GM18861 (cell line): ENCODE measurements at regions not wholly inside any gene's neighbourhood (a gene's known extent, or its start where the extent isn't known, plus 50 kb on each side); places are given as distances from the start of the nearest gene placed in this dataset.
A peak's percentile ranks its signal among the peaks of the same experiment; 100 is the strongest.

Experiments
- ATAC-seq: cut with Tn5 transposase; IDR thresholded peaks from one replicate; pipeline ENCODE4 v1.9.1; 2021; ENCODE audit not compliant: unreplicated experiment

DNA sequence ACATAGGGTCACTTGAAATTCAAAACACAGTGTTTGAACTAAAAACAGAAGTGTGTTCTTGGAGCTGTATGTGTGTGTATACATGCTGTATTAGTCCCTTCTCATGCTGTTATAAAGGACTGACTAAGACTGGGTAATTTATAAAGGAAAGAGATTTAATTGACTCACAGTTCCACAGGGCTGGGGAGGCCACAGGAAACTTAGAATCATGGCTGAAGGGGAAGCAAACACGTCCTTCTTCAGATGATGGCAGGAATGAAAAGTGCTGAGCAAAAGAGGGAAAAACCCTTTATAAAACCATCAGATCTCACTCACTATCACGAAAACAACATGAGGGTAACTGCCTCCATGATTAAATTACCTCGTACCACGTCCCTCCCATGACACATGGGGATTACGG lies 224.1 kb downstream of the BCAT1 start:
- ATAC-seq, result no peak

DNA sequence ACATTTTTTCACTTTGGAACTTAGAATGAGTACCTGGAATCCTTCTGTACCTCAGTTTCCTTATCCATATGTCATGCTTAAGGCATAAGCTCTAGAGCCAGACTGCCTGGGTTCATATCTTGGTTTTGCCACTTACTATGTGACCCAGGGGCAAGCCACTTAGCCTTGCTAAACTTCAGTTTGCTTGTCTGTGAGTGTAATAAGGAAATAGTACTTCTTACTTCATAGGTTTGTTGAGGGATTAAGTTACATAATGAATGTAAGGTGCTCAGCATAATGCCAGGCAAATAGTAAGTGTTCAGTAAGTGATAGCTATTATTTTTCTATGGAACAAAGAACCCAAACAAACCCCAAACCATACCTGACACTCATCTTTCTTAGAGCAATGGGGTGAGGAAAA lies 225.1 kb downstream of the BCAT1 start:
- no peak for ATAC-seq

DNA sequence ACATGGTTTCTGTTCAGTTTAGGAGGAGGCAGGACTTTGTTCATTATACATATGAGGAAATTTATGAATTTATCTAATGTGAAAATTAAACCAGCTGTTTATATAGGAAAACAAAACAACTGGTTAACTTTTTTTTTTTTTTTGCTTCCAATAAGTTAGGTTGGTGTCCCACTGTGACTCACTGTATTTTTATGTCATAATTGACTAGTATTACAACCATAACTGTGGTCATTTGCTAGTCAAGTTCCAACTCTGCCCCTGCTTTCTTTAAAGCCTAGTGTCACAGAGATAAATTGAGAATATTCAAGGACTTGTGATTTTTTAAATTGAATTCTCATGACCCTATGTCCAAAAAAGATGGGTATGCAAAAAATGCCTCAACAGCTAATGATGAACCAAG lies 227.7 kb downstream of the BCAT1 start:
- ATAC-seq, result no peak

DNA sequence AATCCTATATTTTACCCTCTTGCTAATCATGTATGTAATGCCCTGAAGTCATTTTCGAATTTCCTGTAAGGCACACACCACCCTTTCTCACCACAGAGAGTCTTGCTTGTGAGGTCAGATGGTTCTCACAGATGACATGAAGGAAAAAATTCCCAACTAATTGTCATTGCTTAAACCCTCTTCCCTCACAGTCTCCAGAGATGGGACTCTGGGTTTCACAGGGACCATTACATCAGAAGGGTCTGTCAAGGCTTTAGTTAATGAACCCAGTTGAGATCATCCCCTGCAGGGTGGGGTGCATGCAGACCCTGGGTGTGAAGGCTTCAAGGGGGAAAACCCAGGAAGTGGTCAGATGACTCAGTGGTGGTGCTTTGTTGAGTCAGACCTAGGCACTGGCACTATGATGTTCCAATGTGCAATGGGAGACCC lies 229.6 kb downstream of the BCAT1 start:
- peak; percentile 88 for ATAC-seq

DNA sequence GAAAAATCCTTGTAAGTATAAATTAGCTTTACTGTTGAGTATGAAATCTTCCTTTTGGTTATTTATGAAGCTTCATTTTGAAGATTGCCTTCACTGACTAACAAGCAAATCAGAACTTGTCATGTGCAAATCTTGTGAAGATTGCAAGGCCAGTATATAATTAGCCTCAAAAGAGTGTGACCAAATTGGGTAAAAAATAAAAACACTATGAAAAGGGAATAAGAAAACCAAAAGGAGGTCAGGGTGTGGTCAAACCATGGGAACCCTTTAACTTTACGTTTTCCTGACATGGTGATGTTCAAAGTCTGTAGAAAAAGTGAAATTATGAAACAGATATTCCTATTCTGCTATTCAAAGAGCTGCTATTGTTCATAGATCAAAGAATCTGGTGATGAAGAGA lies 230.3 kb downstream of the BCAT1 start:
- no peak for ATAC-seq

DNA sequence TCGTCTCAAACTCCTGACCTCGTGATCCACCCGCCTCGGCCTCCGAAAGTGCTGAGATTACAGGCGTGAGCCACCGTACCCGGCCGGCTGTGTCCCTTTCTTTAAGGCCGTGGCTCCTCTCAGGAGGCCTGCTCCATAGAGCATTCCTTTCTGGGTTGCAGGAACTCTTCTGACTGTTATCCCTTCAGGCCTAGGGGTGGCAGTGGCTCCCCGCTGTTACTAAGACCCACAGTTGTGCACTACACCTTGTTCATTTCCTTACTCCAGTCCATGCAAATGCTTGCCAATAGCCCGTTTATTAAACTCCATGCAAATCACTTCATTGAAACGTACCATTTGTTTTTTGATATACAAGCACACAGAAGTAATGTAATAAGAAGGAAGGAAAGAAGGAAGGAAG lies 234.7 kb downstream of the BCAT1 start:
- ATAC-seq, result no peak

DNA sequence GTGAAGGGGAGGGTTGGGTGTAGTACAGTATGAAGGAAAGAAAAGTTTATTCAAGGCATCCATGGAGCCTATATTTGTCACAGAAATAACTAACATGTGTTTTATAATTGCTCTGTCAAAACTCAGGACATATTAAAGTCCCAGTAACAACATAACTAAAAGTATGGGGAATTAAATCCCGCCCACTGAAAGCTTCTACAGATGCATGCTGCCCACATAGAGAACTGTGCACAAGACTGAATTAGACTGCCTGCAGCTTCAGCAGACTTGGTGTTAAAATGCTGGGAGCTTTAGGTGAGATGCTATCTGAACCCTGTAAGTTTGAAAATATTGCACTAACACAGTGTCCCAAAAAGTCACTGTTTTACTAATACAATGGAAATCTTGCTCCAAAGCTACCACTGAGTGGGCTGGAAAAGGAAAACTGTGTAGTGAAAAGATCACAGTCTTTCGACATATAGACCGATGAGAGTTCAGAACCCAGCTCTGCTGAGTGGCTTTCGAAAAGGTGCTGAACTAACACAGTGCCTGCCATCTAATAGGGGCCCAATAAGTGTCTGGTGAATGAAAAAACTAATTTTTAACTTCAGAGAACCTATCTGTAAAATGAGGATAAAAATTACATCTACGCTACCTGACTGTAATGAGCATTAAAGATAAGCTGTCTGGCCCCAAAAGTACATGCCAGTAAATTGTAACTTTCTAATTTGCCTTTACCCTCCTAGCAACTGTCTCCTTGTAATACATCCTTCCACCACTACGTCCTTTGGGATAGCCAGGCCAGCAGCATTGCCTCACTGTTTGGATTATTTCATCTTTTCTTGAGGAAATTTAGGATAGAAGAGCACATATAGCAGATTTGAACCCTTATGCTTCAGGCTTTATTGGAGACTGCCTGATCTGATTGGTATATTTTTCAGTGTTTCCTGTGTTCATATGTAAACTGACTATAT lies 237.6 kb downstream of the BCAT1 start:
- no peak for ATAC-seq

DNA sequence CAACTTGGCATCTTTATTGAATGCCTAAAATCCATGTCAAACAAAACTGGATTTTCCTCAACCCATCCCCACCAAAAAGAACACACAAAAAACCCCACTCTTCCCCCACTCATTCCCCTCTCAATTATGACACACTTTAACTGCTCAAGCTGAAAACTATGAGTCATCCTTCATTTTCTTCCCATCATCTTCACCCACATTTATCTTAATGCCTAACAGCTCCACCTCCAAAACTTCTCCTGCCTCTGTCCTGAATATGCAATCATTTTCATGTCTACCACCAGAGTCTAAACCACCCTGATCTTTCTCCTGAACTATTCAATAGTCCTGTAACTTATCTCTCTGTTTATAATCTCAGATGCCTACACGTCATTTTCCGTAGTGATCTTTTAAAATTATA lies 239.7 kb downstream of the BCAT1 start:
- no peak for ATAC-seq

DNA sequence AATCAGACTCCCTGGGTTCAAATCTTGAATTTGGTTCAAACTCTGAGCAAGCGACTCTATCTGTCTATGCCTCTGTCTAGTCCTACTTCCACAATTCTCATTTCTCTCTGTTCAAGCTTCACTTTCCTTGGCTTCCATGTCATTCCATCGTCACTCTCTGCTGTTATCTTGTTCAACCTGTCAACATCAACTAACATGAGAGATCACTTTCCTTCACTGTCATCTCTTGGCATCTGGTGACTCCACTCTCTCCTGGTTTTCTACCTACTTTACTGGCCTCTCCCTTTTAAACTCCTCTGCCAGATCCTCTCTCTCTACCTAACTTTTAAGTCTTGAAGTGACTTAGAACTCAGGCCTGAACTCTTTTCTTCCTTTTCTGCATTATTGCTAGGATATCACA lies 240.2 kb downstream of the BCAT1 start:
- no peak for ATAC-seq

DNA sequence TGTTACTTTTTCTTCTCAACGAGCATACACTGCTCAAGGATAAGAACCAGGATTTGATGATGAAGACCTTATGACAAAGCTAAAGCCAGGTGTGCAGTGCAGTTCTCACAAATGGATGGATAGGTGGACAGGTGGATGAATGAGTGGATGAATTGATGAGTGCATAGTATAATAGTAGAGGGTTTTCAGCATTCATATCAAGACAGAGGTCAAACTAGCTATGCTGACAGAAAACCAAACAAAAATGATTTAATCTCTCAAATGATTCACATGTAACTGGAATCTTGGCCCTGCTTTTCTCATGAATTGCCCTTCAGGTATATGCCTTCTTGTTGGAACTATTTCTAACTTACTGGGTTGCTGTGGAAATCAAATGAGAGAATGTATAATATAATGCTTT lies 240.9 kb downstream of the BCAT1 start:
- no peak for ATAC-seq

DNA sequence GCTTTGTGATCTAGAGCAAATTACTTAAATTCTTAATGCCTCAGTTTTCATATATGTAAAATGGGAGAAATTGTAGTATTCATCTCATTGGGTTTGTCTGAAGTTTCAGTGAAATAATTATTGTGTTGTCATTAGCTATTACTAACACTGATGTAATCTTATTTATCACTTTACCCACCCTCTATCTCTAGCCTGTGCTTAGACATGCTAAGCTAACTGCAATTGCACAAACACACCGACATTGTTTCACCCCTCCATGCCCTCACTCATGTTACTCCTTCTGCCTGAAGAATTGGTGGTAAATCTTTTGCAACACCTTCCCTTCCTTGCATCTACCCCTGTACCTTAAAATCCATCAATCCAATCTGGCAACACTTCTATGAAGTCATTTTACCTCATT lies 241.6 kb downstream of the BCAT1 start:
- no peak for ATAC-seq

DNA sequence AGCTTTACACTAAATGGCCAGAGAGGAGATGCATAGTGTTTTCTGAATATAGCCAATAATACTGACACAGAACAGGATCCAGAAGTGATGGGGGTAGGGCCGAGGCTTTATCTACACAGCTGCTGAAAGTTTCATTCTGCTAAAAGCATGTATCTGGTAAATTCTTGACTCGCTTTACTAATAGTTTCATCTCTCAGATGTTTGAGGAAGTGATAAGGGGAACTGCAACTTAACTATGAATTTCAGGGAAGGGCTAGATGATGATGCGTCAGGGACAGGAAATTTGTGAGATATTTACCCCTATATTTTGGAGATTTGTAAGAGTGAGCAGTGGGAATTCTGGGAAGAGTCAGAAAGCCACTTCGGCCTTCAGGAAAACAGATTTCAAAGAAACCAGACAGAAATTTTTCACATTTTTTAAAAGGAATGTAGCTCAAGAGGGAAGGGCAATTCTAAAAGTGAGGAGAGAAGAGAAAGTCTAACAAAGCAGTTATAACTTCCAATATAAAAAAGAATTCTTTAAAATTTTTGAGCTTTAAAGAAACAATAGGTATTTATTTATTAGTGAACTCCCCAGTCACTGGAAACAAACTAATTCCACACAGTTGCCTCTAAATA lies 243.1 kb downstream of the BCAT1 start:
- peak; percentile 99 for ATAC-seq

DNA sequence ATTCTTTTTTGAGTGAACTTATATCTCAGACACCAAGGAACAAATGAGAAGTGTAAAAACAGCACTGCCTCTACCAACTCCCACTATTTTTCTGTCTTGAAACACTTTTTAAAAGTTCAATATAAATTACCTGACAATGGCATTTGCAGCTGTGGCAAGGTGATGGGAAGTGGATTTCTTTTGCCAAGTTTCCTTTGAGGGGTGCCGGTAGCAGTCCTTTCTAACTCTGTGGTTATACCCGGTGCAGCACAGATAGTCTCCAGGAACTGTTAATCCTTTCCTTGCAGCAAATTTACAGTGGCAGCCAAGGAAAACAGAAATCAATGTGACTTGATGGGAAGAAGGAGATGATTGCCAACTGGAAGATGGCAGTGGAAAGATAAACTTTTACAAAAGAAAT lies 243.7 kb downstream of the BCAT1 start:
- ATAC-seq, result no peak

DNA sequence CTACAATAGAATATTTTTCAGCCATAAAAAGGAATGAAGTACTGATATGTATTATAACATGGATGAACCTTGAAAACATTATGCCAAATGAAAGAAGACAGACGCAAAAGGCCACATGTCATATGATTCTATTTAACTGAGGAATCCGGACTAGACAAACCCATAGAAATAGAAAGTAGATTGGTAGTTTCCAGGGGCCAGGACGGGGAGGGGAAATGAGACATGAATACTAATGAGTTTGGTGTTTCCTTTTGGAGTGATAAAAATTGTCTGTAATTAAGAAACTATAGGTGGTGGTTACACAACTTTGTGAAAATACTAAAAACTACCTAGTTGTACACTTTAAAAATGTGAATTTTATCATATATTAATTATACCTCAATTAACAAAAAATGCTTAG lies 247.6 kb downstream of the BCAT1 start:
- no peak for ATAC-seq

DNA sequence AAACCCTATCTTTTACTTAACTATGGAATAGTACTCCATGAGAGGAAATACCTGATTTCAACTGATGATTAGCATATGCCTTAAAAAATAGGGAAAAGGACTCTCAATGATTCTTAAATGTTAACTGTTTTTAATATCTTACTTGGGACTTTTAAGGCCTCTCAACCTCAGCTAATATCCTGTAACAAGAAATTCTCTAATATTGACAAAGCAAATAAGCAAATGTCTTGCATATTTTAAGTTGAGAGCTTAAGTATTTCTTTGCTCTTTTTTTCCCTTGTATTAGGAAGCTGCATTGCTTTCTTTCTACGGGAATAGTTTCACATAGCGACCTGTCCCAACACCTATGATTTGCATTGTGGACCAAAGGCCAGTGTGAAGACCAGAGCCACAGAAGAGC lies 249.9 kb downstream of the BCAT1 start:
- ATAC-seq, result no peak

DNA sequence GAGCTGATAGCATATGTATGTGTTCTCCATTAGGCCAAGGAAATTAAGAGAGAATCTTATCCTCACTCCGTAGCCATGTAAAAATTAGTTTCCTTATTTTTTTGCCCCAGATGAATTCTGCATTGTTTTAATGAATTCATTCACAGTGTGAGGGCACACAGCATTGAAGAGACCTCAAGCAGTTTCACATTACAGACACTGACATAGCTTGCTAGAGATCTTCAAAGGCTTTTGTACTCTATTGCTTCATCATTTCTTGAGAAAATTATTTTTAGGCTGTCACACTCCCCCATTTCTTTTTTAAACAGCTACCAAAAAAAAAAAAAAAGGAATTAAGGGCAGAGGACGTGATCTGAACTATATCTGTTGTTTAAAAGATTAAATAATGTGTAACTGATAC lies 251.1 kb downstream of the BCAT1 start:
- ATAC-seq, result no peak

DNA sequence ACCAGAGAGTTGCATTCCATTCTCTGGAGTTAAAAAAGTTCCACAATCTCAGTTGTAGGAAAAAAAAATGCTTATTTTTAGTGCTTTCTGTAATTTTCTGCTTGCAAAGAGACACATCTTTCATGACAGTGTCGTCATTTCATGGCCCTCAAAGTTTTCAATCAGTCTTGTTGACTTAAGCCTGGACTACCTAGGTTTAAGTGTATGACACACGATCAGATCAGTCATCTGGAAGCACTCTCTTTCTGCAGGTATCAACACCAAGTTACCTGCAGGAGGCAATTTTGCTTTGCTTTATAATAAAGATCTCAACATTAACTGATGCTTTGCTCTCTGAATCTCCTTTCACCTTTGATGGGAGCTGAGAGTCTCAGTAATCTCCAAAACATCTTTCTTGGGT lies 251.6 kb downstream of the BCAT1 start:
- ATAC-seq, result no peak

DNA sequence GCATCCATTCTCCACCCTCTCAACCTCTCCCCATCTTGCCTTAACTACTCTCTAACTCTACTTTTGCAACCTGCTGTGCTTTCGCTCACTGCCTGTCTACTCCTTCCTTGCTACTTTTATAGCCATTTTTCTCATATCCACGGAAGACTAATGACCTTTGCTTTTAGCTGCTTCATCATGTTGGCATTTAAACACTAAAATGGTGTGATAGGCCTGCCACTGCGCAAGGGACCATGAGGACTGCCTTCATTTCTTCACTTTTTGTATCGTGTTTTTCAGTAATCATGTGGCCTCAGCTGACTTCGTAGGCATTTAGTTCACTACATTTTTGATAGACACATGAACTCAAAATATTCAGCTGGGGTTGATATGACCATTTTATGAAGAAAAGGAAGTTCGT lies 252.1 kb downstream of the BCAT1 start:
- no peak for ATAC-seq

DNA sequence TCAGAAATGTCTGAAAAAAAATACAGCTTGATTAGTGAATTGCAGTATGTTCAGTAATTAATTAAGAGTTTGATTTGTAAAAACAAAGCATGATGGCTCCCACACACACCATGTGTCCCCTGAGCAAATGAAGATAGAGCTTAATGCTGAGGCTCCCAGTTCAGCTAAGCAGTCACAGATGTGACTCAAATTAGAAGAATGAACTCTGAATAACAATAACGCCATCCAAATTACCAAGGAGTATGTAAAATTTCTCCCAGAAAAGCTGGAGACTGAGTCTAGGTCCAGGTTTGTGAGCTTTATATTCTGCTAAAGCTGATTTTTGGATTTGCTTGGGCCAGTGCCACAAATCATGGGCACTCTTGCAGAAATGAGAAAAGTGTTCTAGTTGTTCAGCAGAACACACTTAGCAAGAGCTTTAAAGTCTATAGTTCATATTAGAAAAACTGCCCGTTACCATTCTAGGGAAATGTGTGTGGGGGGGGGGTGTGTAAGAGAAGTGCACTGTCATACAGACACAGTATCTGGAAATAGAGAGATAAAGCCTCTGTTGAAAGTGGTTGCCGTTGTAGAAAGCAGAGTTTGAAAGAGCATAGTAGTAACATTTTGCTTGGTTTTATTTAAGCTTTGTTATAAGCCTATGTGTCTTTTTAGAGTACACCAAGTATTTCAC lies 253.1 kb downstream of the BCAT1 start:
- ATAC-seq, result no peak

DNA sequence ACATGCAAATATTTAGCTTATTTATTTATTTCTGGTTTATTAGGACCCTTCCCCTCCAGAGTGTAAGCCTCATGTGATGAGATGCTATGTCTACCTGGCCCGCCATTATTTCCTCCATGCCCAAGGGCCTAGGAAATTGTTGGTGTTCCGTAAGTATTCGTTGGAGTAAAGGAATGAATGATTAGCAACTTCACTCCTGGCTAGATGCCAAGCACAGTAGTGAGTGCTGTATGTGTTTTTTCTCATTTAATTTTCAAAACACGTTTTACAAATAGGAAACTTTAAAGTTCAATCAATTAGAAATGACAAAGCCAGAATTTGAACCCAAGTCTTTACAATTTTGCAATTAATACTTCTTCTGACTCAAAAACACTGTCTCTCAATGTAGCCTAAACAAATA lies 253.8 kb downstream of the BCAT1 start:
- ATAC-seq, result no peak

DNA sequence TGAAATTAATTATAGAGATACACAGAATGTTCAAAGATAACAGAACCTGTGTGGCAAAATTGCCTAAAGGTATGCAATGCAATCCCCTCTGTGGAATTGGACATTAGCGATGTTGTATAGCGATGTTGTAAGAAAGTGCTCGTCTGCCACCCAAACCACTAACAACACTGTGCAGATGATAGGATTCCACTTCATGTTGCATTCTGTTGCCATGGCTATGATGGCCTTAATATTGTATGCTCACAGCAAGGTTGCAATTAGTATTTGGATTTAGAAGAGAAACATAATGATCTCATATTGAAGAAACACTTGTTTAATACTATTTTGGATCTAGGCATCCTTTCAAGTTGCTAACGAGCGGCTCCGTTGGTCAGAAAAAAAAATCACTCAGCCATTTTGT lies 260.3 kb downstream of the BCAT1 start:
- no peak for ATAC-seq

DNA sequence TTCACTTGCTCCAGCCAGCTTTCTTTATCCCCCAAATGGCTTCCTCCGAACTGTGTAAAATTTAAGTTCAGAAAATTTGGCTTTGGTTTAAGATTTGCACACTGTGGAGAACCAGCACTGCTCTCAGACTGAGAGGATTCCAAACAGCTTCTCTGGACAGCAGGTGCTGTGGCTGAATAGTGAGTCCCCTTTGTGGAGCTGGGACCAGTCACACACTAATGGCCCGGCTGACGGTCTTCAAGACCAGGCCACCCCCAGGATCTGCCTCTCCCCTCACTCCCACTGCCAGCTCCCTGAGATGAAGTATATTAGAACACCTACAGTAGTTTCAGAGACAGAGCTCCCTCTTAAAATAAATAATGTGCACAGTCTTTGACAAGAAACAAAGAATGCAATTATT lies 267.3 kb downstream of the BCAT1 start:
- no peak for ATAC-seq
